SIG-M5 treated with dmso at 0.1 percent for 504 hours (cell line): ENCODE measurements at regions not wholly inside any gene's neighbourhood (a gene's known extent, or its start where the extent isn't known, plus 50 kb on each side); places are given as distances from the start of the nearest gene placed in this dataset.

Experiments
- DNase-seq: peaks from one replicate; lab custom pipeline; 2025; ENCODE audit not compliant: unreplicated experiment; lab: John Stamatoyannopoulos, UW

DNA sequence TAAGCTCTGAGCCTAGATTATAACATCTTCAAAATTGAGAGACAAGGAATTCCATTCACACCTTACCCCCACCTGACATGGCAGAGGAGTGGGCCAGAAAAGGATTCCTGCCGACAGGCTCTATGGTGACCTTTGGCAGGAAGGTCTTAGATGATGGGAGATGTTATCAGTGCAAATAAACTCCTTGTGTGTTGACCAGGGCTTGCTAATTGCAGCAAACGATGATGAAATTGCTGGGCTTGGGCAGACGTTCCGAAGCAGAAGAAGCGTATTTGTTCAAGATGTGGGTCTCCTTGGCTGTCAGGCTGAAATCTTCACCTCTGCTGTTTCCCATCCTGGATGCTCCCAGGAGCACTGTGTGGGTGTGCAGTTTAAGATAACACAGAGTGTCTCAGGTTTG, 183.7 kb upstream of the CADM1 start:
- DNase-seq, result no peak

DNA sequence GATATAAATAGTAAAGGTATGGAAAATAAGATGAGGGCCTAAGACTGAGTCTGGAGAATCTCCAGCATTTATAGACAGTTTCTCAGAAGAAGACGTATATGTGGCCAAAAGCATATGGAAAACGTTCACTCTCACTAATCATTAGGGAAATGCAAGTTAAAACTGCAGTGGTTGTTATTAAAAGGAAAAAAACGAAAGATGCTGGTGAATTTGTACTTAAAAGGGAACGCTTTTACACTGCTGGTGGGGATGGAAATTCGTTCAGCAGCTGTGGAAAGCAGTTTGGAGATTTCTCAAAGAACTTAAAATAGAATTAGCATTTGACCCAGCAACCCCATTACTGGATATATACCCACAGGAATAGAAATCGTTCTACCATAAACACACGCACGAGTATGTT, 180.5 kb upstream of the CADM1 start:
- DNase-seq, result no peak

DNA sequence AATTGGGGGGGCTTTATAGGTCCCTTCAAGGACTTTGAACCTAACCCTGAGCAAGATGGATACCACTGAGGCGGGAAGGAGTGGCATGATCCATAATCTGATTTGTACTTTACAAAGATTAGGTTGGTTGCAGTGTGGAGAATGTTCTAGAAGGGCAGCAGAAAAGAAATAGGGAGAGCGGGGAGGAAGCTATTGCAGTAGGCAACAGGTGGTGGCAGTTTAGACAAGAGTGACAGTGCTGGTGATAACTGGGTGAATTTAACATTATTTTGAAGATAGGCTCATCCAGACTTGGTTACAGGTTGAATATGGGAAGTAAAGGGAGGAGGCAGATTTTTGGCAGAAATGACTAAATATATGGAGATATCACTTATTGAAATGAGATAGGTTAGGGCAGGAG, 179.9 kb upstream of the CADM1 start:
- no peak for DNase-seq

DNA sequence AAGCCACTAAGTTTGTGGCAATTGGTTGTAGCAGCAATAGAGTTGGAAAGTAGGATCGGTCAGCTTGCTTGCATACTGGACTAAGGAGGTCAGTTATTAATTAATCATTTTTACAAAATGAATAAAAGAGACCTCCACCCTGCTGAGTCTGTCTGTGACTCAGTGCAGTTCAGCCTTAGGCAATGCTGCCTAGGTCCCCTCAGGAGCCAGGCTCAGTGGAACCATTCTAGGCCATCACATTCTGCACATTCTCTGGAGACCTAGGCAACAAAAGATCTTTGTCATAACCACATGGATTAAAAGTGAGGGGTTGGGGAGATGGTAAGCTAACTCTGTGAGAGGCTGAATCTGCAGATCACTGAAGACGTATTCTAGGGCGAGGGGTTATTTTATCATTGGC, 178.7 kb upstream of the CADM1 start:
- DNase-seq, result no peak

DNA sequence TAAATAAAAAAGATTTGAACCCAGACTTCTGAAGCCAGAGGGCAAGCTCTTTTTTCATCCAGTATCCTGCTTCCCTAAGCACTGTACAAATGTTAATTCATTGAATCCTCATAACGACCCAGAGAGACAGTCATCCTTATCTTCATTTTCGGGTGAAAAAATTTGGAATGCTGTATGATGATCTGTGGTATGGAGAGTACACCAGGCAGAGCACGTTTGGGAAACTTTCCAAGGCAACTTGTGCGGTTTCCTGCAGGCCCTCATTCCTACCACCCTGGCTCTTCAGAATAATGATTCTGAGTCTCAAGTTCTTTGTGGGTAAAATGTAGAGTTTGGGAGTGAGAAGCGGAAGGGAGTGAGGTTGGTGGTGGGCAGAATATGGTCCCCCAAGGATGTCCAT, 177.9 kb upstream of the CADM1 start:
- DNase-seq, result no peak

DNA sequence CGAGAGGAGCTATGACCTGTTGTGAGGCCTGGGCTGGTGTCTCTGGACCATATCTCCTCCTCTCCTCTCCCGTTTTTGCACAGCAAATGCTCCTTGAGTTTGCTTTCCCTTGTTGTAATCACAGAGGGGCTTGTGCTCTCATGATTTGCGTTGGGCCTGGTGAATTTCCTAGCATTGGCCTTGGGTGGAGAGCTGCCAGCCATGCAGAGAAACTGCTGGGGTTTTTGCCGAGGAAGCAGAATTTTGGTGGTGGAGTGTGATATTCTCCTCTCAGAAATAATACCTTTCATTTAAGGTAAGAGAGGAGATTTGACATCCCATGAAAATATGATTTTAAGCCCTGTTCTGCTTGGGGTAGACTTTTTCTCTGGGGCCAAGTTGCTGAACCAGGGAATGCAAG, 175.7 kb upstream of the CADM1 start:
- DNase-seq, result no peak

DNA sequence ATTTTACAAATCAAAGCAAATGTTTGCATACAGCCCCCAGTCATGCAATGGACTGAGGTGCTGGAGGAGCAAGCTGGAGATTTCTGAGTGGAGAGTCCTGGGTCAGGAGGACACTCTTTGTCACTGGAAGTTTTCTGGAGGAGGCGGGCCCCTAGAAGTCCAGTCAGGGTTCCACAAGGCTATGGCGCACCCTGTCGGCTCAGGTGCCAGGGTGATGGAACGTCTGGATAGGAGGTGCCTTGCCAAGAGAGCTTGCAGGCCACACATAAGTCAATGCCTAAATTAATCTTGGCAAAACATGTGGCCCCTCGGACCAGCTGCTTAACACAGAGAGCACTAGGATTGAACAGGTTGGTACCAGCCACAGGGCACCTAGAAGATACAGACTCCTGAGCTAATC, 174.7 kb upstream of the CADM1 start:
- no peak for DNase-seq

DNA sequence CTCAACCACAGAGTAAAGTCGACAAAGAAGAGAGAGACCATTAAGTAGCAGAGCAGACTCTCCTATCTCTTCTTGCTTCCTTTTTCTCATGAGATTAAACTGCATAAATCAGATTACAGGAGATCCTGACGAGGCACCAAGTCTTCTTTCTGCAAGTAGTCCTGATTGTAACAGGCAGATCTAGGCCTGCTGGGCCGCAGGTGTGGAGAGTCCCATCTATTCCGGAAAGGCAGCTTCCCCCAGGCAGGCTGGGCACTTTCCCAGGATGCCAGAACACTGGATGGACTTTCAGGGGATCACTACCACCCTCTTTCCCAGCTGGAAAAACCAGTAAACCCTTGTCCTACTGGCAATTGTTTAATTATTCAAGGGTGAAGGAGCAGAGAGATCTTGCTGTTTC, 173.0 kb upstream of the CADM1 start:
- no peak for DNase-seq

DNA sequence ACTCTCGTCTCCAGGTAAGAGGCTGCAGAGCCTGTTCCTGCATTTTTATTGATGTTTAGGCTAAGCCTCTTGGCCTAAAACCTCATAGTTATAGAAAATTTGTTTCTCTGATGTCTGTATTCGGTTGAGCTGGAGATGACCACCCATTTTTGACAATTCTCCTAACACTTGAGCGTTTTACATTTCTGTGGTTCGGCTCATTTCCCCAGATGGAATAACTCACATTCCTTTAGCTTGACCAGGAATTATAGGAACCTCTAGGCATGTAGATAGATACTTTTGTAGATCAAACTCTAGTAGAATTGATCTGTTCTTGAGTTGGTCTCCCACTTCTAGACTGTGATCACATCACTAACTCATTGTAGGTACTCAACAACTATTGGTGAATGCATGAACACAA, 172.6 kb upstream of the CADM1 start:
- DNase-seq, result no peak

DNA sequence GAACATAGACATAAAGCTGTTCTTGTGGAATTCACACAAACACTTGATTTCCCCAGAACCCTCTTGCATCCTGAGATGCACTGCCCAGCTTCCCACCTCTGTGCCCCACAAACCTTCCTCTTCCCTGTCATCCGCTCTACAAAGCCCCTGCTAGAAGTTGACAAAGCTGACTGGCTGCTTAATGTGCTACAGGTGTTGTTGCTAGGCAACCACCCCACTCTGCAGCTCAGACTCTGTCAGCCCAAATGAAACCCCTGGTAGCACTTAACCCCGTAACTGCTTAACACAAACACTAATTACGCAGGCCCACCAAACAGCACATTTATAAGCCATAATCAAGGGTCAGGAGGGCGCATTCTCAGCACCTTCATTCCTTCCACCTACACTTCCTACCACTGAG, 172.0 kb upstream of the CADM1 start:
- no peak for DNase-seq

DNA sequence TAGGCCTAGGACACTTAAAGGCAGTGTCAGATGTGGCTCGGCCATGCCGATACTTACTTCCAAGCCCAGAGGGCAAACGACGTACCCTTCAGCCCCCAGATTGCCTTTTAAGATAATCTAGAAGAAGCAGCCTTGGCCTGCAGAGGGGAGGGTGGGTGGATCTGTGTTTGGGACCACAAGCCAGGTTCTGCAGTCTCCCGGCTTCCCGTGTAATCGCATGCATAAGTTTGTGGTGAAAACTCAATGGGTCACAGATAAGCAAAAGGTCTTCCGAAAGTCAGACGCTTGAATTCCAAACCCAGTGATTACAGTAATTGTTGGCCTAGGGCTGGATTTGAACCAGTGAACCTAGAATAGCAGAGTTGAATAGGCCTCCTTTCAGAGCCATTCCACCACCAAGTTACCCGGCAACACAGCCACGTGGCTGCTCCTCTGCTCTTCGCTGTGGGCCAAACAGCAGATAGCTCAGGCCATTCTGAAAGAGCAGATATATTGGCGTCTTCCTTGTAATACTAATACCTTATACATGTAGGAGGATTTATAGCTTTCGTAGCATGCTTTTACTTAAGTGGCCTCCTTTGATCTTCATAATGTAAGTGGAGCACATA, 170.8 kb upstream of the CADM1 start:
- no peak for DNase-seq

DNA sequence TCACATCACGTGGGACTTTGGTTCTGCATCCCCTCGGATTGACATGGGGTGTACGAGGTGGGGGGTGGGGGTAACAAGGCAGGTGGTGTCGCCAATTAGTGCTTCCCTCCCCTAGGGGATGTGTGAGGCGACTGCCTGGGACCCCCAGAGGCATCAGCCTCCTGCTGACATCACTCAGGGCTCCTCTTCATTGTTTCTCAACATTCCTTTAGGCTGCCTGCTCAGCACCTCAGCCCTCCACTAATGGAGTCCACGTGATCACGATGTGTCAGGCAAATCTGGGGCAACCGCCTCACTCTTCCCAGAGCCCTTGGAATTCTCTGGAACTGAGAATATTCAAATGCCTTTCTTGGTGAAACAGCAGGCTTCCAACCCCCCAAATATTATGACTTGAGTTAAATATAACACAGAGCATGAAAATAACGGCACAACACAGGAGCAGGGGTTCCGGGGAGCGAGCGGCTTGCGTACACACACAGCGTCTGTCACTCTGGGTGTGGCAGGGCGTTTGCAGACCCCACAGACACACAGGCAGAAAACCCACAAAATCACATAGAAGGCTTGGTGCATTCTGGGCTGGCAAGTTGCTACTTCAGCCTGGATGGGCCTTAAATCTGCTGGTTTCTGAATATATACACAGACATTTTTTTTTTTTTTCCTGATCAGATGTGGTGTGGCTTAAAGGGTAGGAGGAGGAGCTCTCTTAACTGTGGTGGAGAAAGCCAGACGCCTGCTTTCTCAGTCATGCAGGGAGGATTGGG, 170.1 kb upstream of the CADM1 start:
- DNase-seq, result no peak

DNA sequence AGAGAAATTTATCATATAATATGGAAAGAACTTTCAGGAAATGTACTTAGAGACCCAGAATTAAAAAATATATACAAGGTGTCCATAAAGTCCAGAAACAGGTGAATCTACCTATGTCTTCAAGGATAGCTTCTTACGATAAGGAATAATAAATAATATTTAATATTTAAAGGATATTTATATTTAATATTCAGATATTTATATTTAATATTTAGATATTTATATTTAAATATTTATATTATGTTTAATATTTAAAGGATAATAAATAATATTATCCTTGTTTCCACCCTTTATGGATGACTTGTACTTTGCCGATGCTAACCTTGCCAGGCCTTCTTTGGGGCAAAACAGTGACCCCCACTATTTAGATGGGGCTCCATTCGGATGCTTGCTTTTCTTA, 169.5 kb upstream of the CADM1 start:
- DNase-seq, result no peak

DNA sequence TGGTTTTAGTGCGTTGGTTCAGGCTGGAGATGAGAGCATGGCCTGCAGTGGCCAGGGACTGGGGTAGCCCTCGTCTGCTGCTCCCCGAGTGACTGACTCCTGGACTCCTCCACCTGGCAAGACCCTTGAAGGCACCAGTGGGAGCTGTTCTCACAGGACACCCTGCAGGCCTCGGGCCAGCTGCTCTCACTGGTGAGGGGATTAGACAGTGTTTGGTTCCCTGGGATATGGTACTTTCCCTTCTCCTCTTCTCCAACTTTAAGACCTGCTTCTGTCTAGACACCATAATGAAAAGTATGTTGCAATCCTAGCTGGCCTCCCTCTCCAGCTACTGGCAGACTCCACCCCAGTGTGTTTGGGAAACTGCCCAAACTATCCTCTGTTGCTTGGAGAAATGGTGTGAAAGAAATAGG, 168.8 kb upstream of the CADM1 start:
- no peak for DNase-seq

DNA sequence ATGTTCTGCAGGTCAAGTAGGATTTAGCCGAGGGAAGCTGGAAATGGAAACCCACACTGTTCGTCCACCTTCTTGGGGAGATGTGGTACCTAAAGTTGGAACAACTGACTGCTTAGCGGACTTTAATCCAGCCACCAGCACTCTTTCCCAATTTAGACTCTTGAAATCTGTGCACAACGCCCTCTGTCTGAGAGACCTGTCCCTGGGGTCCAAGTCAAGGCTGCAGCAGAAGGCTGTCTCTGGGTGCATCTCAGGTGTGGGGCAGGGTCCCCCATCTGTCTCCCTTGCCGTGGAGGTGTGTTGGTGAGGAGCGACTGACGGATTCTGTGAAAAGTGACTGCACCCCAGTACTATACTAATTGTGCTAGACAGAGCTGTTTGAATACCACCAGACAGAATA, 168.2 kb upstream of the CADM1 start:
- no peak for DNase-seq

DNA sequence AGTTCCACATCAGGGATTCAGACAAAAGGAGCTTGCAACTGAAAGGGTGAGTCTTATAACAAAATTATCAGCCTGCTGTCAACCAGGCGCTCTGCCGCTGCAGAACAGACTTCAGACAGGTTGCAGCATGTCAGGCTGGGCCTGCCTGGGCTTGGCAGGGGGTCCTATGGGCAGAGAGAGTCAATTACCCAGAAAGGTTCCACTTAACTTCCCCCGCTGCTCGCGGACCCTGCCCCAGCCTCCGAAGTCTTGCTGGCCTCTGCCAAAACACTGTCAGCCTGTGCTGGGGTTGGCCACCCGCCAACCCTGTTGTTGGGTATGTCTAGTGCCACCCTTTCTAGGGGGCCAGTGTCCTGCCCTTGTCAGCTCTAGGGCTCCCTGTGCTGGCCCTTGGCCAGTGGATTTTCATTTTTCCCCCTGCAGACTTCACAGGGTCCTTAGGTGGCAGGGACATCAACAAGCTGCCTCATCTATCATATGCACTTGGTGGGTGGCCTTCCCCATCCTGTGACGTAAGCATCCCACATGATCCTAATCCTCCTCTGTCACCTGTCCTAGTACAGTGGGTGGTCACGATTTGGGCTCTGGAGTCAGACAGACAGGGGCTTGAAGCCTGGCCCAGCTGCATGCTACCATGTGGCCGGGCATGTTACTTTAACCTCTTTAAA, 166.5 kb upstream of the CADM1 start:
- DNase-seq, result no peak

DNA sequence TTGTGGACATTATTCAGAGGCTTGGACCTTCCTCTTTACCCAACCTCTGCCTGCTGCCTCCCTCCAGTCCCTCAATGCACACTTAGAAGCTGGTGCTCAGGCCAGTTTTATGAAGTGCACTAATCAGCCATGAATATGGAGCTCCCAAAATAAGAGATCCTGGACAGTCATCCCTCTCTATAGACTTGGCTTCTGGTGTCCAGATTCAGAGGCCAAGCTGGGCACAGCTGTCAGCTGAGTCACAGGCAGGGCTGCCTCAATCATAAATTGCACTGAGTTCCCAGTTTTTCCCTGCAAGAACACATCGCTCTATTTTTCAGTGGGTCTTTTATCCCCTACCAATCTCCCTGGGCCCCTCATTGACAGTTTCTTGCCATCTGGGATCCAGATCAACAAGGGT, 161.7 kb upstream of the CADM1 start:
- no peak for DNase-seq

DNA sequence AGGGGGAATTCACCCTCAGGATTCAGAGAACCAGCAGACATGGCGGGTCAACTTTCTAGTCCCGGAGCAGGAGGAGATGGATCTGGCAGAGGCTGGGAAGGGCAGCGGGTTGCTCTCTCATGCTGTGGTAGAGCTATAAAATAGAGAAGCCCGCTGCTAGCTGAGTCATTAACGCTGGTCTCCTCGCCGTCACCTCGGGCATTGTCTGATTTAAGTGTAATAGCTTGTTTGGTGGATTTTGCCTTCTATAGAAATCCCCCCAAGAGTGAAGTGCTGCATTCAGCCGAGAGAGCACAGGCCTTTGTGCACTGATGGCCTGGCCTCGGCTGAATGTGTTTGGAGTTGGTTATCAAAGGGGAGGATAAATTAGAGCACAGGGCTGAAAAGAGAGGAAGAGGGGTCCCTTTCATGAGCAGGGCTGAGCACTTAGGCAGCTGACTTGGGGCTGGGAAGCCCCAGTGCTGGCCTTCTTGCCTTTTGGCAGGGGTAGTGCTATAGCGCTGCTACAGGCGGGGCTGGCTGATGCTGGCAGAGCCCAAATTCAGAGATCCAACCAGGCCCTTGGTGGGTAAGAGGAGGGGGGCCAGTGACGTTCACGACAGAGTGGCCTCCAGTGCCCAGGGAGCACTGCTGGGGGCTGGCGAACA, 161.1 kb upstream of the CADM1 start:
- DNase-seq, result no peak

DNA sequence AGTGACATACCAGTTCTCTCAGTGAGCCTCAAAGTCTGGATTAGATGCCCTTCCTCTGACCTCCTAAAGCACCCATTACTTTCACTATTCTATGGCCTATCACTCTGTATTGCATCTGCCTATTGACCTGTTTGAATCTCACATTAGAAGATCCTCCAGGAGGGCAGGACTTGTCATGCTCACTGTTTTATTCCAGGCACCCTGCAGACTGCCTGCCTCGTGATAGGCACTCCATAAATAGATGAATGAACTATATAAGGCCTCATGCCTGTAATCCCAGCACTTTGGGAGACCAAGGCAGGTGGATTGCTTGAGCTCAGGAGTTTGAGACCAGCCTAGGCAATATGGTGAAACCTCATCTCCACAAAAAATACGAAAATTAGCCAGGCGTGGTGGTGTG, 160.1 kb upstream of the CADM1 start:
- no peak for DNase-seq

DNA sequence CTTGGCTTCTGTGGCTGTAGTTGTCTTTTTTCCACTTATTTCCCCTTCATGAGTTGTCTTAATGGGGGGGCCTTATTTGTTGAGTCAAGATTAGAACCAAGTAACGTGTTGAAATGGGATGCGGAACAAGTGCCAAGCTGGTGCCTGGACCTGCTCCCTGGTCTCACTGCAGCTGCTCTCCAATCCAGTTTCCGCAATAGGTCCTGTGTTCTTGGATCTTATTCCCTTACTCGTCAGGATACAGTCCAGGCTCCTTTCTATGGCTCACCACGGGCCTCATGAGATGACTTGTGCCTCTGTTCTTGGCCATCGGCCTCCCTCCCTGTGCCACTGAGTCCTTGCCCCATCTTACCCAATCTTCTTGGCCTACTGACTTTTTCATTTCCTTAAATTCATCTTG, 159.6 kb upstream of the CADM1 start:
- no peak for DNase-seq

DNA sequence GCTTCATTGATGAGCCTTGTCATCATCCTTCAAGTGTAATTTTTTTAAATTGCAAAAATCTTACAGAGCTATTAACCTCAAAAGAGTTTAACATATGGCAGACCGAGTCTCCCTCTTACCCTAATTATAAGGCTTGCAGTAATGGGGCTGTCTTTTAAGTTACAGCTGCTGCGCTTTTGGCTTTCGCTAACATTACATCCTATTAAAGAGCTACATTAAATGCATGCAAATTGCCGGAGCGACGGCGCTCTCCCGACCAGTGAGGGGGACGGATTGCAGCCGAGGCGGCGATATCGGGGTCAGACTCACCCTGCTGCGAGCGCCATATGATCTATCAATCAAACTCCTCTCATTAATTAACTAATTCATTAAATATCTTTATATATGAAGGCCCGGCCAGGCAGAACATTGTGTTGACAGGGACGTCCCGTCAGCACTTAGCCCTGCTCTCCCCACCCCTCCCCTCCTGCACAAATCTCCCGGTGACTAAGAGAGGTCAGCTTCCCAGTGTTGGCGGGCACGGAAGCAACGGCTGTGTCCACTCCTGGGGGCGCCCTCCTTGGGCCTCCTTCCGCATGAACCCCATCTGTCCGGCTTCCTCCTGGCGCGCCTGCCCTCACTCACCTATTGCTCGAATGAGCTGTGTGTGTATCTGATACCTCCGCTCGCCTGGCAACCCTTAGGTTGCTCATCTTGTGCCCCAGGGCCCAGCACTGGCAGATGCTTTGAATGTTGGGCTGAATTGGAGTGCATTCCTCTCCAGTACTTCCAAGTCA, 156.0 kb upstream of the CADM1 start:
- no peak for DNase-seq
